ENCODE measurements at regions not wholly inside any gene's neighbourhood (a gene's known extent, or its start where the extent isn't known, plus 50 kb on each side); places are given as distances from the start of the nearest gene placed in this dataset.

DNA sequence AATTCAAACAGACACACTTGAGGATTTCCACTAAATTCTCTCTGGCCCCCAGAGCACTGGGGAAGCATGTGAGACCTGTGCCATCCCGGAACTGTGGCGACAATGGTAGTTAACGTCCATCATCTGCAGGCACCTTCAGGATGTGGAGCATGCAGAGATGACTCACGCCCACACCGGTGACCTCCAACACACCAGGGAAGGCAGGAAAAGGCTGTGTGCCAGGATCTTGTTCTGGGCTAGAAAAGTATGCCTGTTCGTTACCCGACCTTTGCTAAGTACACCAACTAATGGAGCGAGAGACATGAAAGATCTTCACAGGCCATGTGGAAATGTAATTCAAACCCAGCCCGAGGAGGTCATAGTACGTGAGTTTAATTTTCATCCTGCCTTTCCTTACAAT lies 208.8 kb downstream of the MELK start:
- TF ChIP-seq, protein P1, sequence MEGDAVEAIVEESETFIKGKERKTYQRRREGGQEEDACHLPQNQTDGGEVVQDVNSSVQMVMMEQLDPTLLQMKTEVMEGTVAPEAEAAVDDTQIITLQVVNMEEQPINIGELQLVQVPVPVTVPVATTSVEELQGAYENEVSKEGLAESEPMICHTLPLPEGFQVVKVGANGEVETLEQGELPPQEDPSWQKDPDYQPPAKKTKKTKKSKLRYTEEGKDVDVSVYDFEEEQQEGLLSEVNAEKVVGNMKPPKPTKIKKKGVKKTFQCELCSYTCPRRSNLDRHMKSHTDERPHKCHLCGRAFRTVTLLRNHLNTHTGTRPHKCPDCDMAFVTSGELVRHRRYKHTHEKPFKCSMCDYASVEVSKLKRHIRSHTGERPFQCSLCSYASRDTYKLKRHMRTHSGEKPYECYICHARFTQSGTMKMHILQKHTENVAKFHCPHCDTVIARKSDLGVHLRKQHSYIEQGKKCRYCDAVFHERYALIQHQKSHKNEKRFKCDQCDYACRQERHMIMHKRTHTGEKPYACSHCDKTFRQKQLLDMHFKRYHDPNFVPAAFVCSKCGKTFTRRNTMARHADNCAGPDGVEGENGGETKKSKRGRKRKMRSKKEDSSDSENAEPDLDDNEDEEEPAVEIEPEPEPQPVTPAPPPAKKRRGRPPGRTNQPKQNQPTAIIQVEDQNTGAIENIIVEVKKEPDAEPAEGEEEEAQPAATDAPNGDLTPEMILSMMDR (IDR thresholded peaks at IDR 0.05; ENCODE audit: low read depth, low read length) = no peak
- H3K4me3 ChIP-seq (replicated peaks in 1 of 2; ENCODE audit: low read depth in 2 of 2, low read length in 2 of 2) = no peak overlapping the region
- DNase-seq (ENCODE audit: low read depth in 2 of 2) = peak in 1 of 2 donors; percentile 5

Data from cardiac fibroblast (primary cell).